ENCODE measurements at regions not wholly inside any gene's neighbourhood (a gene's known extent, or its start where the extent isn't known, plus 50 kb on each side); places are given as distances from the start of the nearest gene placed in this dataset.
A peak's percentile ranks its signal among the peaks of the same experiment; 100 is the strongest.

- H3K27ac Mint-ChIP-seq: no peak overlapping the region
- no peaks in the 10 kb centered on the region for H3K27me3 ChIP-seq (ENCODE audit: control insufficient read depth, insufficient read depth, low read length, poor library complexity, severe bottlenecking)
- no peaks in the 10 kb centered on the region for H3K9me3 ChIP-seq (ENCODE audit: control insufficient read depth, low read length)
- no peak overlapping the region for H3K4me3 ChIP-seq (ENCODE audit: low read length)
- no peak for DNase-seq
- H3K27me3 Mint-ChIP-seq (ENCODE audit: insufficient read depth): no peaks in the 10 kb centered on the region
- H3K36me3 Mint-ChIP-seq (ENCODE audit: low read depth): peaks cover 32% of the 10 kb centered on the region
- no peak for TF ChIP-seq CTCF (conservative IDR thresholded peaks at IDR 0.05)
- H3K4me1 Mint-ChIP-seq: peaks cover 10% of the 10 kb centered on the region
- H3K4me3 Mint-ChIP-seq: no peak overlapping the region
- peaks cover 24% of the 10 kb centered on the region for H3K36me3 ChIP-seq (ENCODE audit: control insufficient read depth, insufficient read depth, low read length)
- H3K27ac ChIP-seq (ENCODE audit: low read depth, low read length): peak overlapping the region; percentile 24
- WGBS, 2 experiments (ENCODE audit: insufficient coverage in 1 of 2, insufficient read length in 1 of 2): 90 to 100% methylated on average over 3 of the region's 3 CpGs
- H3K9ac ChIP-seq (ENCODE audit: extremely low read depth, low read length, poor library complexity, severe bottlenecking): no peak overlapping the region
- H3K9me3 Mint-ChIP-seq: no peaks in the 10 kb centered on the region
- peaks cover 6% of the 10 kb centered on the region for H3K4me1 ChIP-seq (ENCODE audit: control insufficient read depth, insufficient read depth, low read length)
Observed at GRCh38 chr9:715743-716400, 125.6 kb upstream of the DMRT1 start.

DNA sequence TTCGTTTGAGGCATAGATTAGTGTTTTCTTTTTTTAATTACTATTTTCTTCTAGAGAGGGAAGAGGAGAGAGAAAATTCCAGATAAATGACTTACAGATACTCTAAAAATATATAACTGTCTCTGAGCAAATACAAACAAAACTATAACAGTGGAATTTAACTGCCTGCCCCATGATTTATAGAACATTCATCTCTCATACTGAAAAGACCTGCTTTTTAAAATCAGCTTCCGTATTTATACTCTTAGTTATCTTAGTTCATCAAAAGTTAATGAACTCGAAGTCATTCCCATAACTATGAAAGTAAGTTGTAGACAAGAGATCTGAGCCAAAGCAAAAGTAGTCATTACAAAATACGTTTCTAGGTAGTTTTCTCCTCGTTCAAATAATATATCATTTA is 123.8 kb upstream of the DMRT1 start:
- DNase-seq: no peak
- Histone ChIP-seq H3K27me3 (ENCODE audit: control insufficient read depth, insufficient read depth, low read length, poor library complexity, severe bottlenecking) (no peaks in the 10 kb centered on the region), H3K4me3 (ENCODE audit: low read length) (no peak overlapping the region), H3K9me3 (ENCODE audit: control insufficient read depth, low read length) (no peaks in the 10 kb centered on the region), H3K36me3 (ENCODE audit: control insufficient read depth, insufficient read depth, low read length) (peaks cover 8% of the 10 kb centered on the region), H3K27ac (ENCODE audit: low read depth, low read length) (no peak overlapping the region), H3K4me1 (ENCODE audit: control insufficient read depth, insufficient read depth, low read length) (peaks cover 6% of the 10 kb centered on the region), H3K9ac (ENCODE audit: extremely low read depth, low read length, poor library complexity, severe bottlenecking) (no peak overlapping the region)
- Mint-ChIP-seq H3K9me3 (no peaks in the 10 kb centered on the region), H3K36me3 (ENCODE audit: low read depth) (peaks cover 14% of the 10 kb centered on the region), H3K4me1 (peaks cover 14% of the 10 kb centered on the region), H3K4me3 (no peak overlapping the region), H3K27me3 (ENCODE audit: insufficient read depth) (no peaks in the 10 kb centered on the region), H3K27ac (no peak overlapping the region)
- no peak for TF ChIP-seq CTCF (conservative IDR thresholded peaks at IDR 0.05)
- WGBS, 2 experiments (ENCODE audit: insufficient coverage in 1 of 2, insufficient read length in 1 of 2): 92 to 100% methylated on average over 2 to 5 of the region's 5 CpGs

- DNase-seq: peak; percentile 64
- peaks cover 14% of the 10 kb centered on the region for H3K4me1 Mint-ChIP-seq
- TF ChIP-seq CTCF (conservative IDR thresholded peaks at IDR 0.05): no peak
- Histone ChIP-seq H3K36me3 (ENCODE audit: control insufficient read depth, insufficient read depth, low read length) (no peaks in the 10 kb centered on the region), H3K27ac (ENCODE audit: low read depth, low read length) (no peak overlapping the region), H3K9ac (ENCODE audit: extremely low read depth, low read length, poor library complexity, severe bottlenecking) (no peak overlapping the region), H3K27me3 (ENCODE audit: control insufficient read depth, insufficient read depth, low read length, poor library complexity, severe bottlenecking) (no peaks in the 10 kb centered on the region), H3K4me1 (ENCODE audit: control insufficient read depth, insufficient read depth, low read length) (peaks cover 6% of the 10 kb centered on the region), H3K9me3 (ENCODE audit: control insufficient read depth, low read length) (no peaks in the 10 kb centered on the region), H3K4me3 (ENCODE audit: low read length) (no peak overlapping the region)
- H3K4me3 Mint-ChIP-seq: no peak overlapping the region
- WGBS, 2 experiments (ENCODE audit: insufficient coverage in 1 of 2, insufficient read length in 1 of 2): 76 to 82% methylated on average over 4 to 5 of the region's 5 CpGs
- H3K27ac Mint-ChIP-seq: peak overlapping the region; percentile 88
- no peaks in the 10 kb centered on the region for H3K9me3 Mint-ChIP-seq
- no peaks in the 10 kb centered on the region for H3K27me3 Mint-ChIP-seq (ENCODE audit: insufficient read depth)
- no peaks in the 10 kb centered on the region for H3K36me3 Mint-ChIP-seq (ENCODE audit: low read depth)
Observed at GRCh38 chr9:720239-720881, 121.1 kb upstream of the DMRT1 start.
